NCI-H1417 (cell line): ENCODE measurements at regions not wholly inside any gene's neighbourhood (a gene's known extent, or its start where the extent isn't known, plus 50 kb on each side); places are given as distances from the start of the nearest gene placed in this dataset.
A peak's percentile ranks its signal among the peaks of the same experiment; 100 is the strongest.

ENCODE experiments used
- DNase-seq, 3 experiments: peaks; one replicate each; lab custom pipeline; 2025; lab: John Stamatoyannopoulos, UW

DNA sequence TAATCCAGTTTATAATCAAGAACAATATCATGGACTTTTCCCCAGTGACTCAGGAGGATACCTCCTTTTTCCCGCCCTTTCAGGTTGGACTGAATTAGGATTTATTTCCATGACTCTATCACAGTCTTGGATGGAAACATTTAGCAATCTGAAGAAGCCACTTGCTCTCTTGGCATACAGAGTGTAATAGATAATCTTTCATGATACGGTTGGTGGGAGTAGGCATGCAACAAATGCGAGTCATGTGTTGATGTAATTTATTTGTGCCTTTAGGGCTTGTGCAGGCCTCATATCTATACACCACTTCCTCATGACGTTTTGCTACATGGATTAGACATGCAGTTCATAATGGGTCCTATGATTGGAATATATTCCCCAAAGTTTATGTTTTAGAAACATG, 54.2 kb upstream of the MCTP2 start:
- no peak for DNase-seq

DNA sequence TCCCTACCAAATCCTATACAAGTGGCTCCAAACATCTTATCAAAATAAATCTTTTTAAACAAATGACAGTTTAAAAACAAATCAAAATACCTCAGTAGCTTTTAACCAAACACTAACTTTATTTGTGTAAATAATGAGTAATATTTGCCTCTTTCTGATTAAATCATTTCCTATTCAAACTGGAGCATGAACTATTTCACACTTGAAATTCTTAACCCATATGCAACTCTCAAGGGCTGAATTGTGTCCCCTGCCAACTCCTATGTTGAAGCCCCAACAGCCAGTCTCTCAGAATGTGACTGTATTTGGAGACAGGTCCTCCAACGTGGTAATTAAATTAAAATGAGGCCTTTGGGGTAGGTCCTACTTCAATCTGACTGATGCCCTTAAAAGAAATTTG, 55.9 kb upstream of the MCTP2 start:
- DNase-seq: no peak

DNA sequence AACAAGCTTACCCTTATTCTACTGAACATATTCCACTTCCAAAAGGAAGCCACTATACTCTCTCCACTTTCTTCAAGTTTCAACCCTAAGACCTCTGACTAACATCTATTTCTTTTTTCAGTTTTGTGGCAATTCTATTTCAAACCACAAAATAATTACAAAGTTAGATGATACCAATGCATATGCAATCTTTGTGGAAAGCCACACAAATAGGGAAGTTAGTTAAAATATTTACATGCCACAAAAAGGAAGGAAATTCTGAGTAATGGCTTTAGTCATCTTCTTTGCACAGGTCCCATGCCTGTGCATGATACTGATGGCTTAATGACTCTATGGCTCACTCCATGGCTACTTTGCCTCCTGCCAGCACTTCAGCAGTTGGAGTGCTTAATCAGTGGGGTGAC, 57.0 kb upstream of the MCTP2 start:
- no peak for DNase-seq

DNA sequence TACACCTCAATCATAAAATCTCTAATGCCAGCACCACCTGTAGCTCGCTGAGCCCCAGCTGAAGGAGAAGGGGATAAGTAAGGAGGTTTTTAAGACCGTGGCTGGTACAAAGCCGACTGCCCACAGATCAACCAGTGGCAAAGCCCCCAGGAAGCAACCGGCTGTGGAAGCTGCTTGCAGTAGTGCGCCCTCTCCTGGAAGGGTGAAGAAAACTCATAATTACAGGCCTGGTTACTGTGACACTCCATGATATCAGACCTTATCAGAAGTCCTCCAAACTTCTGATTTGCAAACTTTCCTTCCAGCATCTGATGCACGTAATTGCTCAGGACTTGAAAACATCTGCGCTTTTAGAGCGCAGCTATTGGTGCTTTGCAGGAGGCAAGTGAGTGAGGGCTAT, 63.1 kb upstream of the MCTP2 start:
- DNase-seq: no peak

DNA sequence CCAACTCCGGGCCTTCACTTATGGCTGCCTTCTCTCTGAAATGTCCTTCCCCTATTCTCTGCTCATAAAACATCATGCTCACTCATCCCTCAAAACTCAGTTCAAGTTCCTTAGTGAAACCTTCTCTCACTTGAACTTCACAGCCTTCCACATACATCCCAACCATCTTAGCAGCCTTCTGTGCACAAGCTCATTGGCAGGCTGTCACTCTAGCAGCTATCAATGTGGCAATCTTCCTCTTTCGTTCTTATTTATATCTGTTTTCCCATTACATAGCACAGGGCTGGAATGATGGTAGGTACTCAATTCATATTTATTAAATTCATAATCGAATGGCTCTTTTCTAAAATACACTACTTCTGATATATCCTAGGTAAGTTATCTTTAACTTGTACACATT, 66.4 kb upstream of the MCTP2 start:
- peak in 1 of 3 experiments; percentile 40 for DNase-seq

DNA sequence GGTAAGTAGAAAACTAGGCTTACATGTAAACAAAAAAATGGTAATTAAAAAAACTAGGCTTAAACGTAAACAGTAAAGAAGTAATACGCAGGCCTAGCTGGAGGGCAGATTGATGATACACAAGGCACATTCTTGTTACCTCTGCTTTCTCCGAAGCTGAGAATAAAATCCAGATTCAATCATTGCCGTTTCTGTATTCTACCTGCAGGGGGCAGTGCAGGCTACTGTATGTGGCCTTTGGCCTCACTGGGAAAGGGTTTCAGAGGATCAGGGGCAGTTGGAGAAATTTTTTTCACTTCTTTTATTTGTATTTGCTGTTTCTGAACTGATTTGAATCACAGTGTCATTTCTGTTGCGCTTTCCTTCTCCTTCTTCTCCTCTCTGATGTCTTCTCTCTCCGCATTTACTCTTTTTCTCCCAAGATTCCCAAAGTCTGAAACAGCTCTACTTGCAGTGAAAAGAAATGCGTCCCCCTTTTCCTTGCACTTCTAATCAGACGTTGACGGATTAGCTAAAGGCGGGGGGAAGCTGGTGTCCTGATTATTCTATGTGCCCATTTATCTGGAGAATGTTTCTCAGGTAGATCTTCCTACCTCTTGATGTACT, 67.1 kb upstream of the MCTP2 start:
- peak; percentile 59 to 94 (median 74) for DNase-seq

DNA sequence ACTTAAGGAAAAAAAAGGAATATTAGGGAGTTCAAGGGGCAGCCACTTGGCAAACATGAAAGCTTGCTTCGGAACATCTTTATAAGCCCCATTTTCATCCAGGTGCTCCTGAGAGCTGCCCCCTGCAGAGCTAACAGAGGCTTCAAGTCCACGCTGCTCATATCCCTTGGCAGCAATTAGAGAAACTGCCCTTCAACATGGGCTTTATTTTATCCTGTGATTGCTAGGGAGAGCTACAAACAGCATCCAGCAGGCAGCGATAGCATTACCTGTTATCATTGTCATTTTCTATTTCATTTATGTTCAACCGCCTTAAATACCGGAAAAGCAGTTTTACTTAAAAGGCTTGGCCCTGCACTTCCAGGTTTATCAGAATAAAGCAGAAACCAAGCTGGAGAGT, 68.4 kb upstream of the MCTP2 start:
- peak; percentile 9 to 90 (median 68) for DNase-seq

DNA sequence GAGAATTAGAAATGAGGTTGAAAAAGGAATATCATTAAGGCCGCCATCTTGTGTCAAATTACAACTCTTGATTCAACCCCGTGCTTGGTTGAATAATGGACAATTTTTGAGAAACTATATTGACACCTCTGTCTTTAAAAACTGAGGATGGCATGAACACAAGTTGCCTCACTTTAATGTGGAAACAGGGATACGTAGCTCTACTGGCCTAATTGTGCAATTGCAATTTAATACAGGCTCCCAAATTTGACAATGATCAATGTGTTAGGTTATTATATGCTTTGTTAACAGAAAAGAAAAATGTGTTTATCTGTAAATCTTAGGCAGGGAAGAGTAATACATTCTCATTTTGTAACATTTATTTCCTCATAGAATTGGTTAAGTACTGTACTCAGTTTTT, 77.1 kb upstream of the MCTP2 start:
- no peak for DNase-seq

DNA sequence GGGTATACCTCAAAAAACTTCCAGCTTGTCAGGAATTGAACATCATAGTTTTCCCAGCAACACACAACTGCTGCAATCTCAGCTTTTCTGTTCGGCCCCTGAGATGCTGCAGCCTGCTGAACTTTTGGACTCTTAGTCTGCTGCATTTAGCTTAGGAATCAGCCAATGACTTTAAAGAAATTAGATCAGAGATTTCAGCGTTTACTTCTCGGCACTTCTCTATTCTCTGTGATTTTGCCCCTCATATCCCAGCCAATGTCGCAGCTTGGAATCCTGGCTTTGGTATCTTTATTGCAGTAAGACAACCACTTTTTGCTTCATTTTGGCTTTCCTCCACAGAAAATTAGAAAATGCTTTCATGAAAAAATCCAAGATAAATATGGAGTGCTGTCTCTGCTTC, 86.3 kb upstream of the MCTP2 start:
- no peak for DNase-seq

DNA sequence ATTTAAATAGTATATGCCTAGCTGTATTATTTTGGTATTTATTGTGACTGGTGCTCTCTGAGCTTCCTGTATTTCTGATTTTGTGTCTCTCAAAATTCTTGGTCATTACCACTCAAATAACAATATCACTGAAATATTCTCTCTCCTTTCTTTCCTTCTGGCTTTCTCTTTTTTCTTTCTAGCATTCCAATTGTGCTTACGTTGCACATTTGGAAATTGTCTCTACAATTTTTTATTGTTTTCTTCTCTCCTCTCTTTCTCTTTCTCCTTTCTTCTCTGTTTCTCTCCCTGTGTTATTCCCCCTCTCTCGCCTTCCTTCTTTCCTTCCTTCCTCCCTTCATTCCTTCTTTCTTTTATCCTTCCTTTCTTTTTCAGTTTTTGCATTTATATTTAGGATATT, 89.6 kb upstream of the MCTP2 start:
- DNase-seq: no peak

DNA sequence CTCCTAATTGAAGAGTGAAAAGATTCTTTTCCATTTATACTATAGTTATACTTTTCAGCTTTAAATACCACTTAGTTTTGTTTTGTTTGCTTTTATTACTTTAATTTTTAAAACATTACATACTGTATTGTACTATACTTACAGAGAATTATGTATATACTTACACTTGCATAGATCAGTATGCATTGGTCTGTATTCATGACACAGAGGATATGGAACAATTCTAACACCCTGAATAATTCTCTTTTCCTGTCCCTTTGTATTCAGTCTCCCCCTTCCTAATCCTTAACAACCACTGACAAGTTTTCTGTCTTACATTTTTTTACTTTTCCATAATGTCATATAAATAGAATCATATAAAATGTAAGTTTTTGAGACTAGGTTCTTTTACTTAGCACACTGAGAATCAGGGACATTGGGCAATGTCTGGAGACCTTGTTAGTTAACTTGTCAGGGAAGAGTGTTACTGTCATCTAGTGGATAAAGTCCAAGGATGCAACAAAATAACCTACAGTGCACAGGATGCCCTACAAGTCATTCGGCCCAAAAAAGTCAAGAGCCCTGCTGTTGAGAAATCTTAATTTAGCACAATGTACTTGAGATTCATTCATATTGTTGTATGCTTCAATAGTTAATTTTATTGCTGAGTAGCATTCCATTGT, 95.7 kb upstream of the MCTP2 start:
- DNase-seq: peak in 1 of 3 experiments; percentile 30

DNA sequence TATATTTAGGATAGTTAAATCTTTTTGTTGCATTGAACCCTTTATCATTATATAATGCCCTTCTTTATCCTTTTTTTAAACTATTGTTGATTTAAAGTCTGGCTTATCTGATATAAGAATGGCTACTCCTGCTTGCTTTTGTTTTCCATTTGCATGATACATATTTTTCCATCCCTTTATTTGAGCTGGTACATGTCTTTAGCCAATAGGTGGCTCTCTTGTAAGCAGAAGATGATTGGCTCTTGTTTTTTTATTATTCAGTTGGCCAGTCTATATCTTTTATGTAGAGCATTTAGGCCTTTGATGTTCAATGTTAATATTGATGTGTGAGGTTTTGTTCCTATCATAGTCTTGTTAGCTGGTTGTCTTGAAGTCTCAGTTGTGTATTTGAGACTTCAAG, 99.5 kb upstream of the MCTP2 start:
- DNase-seq: no peak

DNA sequence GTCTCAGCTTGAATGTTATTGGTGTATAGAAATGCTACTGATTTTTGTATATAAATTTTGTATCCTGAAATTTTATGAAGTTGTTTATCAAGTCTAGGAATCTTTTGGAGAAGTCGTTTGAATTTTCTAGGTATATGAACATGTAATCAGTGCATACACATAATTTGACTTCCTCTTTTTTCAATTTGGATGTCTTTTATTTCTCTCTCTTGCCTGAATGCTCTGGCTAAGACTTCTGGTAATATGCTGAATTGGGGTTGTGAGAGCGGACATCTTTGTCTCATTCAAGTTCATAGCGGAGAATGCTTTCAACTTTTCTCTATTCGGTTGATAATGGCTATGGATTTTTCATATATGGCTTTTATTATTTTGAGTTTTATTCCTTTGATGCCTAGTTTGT, 100.9 kb upstream of the MCTP2 start:
- DNase-seq: no peak

DNA sequence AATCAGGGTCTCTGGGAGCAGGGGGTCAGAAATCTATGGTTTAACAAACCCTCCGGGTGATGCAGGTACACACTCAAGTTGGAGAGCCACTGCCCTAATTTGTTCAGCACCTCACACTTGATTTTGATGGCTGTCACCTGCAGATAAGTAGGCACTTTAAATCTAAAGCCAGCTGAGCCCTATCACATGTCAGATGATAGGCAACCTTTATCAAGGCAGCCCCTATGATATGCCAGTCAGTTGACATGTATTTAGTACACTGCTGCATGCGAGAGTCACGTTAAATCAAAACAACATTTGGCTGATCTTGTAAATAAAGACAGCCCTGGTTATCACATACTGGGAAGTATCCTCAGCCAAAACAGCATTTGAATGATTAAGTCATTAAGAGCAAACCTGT, 104.4 kb upstream of the MCTP2 start:
- peak; percentile 12 to 85 (median 36) for DNase-seq

DNA sequence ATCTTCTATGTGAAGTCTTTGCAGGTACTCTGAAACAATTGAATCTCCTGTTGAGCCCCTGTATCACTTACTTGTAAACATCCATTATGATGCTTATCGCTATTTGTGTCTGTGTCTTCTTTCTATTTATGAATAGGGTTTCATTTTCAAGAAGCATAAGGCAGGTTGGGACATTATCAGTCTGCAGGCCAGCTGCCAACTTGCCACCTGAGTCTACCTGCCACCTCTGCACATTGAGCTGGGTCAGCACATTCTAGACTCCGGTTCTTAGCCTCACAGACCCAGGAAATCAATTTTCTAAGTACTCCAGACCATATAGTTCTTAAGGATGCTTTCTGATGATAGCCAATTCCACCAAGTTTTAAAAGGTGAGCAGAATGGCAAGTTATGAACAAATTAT, 105.7 kb upstream of the MCTP2 start:
- peak in 1 of 3 experiments; percentile 12 for DNase-seq

DNA sequence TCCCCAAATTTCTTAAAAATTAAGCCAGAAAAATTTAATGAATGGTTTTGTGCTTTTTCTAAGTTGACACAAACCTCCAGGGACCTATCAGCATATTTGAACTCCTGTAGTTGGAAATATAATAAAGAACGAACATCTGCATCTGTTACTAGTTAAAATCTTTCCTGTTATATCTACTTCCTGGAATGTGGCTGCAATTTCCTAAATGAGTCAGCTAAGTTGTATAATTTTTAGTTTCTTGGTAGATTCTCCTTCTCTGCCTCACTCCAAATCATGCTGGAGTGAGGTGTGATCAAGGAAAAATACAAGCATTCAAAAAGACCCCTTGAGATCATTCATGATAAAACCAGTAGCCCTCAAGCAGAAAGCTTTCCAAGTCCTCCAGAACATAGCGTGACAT, 106.2 kb upstream of the MCTP2 start:
- DNase-seq: peak in 1 of 3 experiments; percentile 22

DNA sequence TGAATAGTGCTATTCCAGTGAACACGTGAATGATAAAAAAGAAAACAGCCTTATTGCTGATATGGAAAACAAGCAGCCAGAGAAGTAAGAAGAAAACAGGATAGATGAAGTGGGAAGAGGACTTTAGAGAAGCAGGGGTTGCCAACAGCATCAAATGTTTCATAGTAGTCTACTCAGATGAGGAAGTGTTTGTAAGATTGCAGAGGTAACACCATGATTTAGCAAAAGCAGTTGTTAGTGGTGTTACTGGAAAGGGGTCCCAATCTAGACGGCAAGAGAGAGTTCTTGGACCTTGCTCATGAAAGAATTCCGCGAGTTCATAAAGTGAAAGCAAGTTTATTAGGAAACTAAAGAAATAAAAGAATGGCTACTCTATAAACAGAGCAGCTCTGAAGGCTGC, 108.8 kb upstream of the MCTP2 start:
- no peak for DNase-seq

DNA sequence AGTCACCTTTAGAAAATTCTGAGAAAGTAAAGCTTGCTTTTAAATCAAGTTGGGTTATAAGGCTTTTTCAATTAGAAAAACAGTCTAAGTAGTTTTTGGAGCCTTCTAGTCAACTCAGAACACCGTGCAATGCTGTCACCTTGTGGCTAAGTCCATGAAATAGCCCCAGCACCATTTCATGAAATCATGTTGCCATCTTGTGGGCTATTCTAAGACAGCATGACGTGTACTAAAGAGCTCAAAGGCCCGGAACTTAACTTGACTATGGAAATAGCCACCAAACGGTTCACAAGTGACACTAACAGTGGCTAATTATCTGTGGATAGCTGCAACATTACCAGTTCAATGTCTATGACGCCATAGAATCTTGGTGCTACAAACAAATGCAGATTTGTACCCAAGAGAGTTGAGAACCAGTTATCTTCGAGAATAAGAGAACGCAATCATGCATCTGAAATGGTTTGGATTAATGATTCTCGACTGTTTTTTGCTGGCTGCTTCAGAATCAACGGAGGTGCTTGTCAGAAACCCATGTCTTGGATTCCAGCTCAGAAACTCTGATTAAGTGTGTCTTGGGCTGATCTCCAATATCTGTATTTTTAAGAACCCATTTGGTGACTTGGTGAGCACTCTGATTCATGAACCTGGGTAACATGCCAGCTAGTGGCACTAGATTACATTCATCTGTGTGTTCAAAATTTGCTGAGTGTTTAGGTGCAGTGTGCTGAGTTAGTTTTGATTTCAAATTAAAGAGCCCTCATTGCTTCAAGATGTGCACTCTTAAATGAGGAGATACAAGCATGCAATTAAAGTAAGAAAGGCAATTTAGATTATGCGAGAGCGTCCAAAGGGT, 111.2 kb upstream of the MCTP2 start:
- DNase-seq: peak; percentile 72 to 95 (median 76)

DNA sequence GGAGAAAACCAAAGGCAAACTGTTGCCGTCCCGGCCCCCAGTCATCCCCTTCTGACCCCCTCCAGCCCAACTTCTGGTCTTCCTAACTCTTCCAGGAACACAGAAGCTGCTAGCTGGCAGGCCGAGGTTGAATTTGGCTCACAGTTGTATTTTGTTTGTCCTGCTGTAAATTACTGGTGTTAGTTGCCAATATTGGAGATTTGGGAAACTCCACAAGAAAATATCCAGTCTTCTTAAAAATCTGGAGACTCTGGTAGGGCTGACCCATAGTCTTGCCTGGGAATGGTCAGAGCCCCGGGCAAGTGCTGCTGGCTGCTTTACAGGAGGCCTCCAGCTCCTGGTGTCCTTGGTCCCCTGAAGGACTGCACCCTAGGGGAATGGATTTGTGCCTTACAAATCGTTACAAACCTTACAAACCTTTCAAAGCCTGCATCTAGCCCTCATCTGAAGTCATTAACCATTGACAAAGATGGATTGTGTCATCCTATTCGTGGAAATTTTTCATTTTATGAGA, 112.0 kb upstream of the MCTP2 start:
- no peak for DNase-seq

DNA sequence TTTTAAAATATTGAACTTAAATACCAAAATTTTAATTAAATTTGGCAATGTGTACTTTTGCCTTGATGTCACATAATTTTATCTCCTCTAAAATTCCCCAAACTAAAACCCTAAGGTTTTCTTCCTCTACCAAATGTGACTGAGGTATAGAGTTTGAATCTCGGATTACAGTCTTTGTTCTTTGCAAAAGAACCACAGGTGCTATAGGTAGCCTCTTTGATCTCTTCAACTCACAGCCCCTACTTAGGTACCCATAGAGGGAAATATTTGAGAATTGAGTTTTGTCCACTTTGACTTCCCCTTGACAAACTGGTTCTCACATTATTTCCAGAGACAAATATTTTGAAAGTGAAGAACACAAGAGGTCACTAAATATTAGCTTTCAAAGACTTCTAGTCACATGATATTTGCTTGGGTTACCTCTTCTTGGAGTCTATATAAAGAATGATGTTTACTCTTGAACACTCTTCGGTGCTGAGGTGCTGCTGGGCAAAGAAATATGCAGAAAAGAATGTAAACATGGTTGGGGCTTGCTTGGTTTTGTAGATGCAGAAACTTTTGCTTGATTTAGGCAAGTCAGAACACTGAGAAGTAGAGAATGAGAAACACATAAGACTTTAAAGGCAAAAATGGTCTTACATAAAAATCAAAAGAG, 120.8 kb upstream of the MCTP2 start:
- peak in 1 of 3 experiments; percentile 32 for DNase-seq

DNA sequence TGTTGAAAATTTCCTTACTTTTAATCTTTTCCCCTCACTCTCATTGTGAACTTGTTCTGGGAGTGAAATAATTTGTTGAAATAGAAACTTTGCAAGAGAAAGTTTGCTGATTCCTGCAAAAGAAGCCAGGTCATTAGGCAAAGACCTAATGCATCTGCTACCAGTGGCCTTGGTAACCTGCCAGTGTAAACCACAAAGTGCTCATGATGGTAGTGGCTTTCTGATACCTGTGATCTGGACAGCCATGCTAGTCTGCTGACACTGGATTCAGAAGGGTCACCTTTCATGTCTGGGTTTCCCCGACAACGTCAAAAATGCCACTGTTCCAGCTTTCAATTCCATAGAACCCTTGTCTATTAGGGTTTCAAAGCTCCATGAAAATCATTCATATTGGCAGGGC, 123.7 kb upstream of the MCTP2 start:
- no peak for DNase-seq

DNA sequence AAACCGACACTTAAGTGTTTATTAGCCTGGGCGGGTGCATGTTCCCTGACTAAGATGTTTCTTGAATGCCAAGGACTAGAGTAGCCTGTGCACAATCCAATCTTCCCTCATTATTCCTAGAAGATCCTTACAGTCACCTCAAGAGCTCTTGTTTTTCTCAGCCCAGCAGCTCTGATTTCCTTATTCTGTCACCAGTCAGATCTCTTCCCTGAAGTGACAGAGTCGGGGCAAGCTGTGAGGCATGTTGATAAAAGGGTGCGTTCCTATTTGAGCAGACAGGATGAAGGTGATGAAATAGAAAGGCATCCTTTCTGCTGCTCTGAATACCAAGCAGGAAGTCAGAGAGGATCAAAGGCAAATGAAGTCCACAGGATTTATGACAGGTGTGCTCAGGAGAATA, 125.6 kb upstream of the MCTP2 start:
- DNase-seq: peak in 2 of 3 experiments; percentile 37 to 72
